GM21515 (cell line): ENCODE measurements at regions not wholly inside any gene's neighbourhood (a gene's known extent, or its start where the extent isn't known, plus 50 kb on each side); places are given as distances from the start of the nearest gene placed in this dataset.
"Not testable (repeated sequence)": the region's sequence is repeated elsewhere in the genome, so short reads cannot be mapped to it uniquely, and the experiment has no call there.

ENCODE experiments used
- ATAC-seq: cut with Tn5 transposase; IDR thresholded peaks from one replicate; pipeline ENCODE4 v1.9.1; 2021; ENCODE audit not compliant: unreplicated experiment

DNA sequence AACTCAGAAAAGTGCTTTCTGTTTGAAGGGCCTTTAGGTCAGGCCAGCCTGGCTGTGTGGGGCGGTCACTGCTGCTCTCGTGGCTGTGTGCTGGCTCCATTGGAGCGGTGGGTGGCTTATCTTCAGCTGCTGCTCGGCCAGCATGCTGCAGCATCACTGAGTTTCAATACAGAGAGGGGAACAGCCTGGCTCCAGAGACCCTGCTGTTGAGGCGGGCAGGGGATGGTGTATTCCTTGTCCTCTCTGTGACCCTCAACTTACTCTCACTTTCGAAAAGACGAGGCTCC is 248.5 kb upstream of the ONECUT1 start:
- ATAC-seq, result no peak

DNA sequence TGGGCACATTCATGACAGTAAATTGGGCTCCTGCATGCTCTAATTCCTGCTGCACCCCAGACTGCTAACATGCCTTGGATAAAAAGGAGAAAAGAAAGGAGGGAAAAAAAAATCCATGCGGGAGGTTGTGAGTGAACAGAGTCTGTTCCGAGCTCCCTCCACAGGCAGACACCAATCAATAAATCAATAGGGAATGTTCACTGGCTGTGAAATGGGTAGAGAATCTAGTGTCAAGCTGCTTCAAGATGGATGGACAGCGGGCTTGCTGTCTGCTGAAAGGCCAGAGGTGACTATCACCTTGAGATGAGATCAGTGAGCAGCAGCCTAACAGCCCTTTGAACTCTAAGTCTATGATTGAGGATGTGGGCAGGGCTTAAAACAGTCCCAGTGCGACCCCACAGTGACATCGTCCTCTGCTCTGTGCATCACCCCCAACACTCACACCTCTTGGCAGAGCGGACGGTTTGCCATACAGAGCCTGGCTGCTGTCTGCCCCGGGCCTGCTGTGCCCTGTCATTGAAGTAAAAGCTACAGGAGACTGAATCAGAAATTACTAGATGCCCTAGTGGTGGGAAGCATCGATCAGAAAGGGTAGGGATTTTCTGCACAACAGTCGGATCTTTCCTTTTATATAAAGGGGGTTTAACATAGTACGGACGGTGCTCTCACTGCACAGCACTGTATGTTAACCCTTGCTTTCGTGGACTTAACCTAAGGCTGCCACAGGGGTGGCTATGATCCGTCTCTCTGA is 247.9 kb upstream of the ONECUT1 start:
- no peak for ATAC-seq

DNA sequence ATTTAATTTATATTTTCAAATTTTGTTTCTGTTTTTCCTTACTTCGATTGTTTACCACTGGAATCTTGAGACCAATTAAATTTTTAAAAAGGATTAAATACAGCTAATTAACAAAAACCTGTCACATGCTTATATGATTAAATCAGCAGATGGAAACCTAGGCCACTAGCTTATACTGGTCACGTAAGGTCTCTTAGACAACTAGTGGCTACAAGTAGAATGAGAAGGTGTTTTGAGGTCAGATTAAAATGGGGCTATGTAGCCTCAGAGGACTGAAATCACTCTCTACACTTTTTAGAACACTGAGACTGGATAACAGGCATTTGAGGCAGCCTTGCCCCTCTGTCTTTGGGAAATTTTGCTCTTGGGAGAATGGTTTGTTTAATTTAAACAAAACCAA is 246.5 kb upstream of the ONECUT1 start:
- ATAC-seq, result no peak

DNA sequence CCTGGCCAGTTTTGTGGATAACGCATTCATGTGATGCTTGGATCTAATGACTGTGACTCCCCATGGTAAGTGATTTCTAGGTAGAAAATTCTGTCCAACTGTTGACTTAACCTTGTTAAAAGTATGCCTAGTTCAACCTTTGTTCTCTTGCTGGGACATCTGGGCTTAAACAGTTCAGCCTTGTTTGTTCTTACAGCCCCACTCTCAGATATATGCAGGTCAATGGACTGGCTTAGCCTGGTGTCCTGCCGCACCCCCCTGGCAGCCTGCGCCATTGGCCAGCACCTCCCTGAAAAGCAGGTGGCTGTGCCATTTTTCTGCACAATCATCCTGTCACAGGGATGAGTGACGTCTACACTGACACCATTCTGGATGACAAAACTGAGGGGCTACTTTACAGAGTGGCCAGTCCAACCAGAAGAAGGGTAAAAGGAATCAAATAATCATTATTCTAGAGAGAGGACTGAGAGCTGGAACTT is 244.7 kb upstream of the ONECUT1 start:
- ATAC-seq, result no peak

DNA sequence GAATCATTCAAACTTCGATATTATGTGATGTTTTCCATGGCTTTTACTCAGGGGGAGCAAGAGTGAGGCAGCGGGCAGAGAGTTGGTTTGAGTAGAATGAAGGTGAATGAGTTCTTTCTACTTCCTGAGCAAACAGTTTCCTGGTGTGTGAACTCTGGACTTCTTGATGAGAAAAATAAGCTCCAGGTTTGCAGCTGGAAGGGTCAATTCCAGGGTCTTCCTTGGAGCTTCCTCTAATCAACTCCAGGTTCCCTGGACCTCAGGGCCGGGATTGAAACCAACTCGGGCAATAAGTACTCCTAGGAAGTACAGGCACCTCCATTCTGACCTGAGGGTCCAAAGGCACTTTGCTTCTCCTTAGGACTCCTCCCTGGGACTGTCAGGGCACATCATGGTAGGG is 243.6 kb upstream of the ONECUT1 start:
- no peak for ATAC-seq

DNA sequence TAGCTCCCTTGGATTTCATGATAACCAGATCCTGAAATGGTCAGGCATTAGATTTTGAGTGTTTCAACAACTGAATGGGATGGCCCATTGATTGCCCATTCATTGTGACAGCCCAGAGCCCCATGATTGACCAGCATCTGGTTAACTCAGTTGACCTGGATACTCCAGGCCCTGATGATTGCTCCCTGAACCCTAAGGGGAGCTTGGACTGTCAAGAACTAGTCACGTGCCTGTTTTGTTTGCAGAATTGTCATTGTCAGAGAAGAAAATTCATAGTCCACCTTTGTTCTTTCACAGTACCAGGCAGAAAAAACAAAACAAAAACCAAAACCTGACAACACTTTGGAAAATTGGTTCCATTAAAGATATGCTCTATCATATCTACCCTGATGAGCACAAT is 241.3 kb upstream of the ONECUT1 start:
- no peak for ATAC-seq

DNA sequence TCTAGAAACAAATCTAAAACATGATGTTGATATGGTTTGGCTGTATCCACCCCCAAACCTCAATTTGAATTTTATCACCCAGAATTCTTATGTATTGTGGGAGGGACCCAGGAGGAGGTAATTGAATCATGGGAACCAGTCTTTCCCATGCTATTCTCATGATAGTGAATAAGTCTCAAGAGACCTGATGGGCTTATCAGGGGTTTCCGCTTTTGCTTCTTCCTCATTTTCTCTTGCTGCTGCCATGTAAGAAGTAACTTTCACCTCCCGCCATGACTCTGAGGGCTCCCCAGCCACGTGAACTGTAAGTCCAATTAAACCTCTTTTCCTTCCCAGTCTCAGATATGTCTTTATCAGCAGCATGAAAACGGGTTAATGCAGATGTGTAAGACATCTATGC is 232.7 kb upstream of the ONECUT1 start:
- no peak for ATAC-seq

DNA sequence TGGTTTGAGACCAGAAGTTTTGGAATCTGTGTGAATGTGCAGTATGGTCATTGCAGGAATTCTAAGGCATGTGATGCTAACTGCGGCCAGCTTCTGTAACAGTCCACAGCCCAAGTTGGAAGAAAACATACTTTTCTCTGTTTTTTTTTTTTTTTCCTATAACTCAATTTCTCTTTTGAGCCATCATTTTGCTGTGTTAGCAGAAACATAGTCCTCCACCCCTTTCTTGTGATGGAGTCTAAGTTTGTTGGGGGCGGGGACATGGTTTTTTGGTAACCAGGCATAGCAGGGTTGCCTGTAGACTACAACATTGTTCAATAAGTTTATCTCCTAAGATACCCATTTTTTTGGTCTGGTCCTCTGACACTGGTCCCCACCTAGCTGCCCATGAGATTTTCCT is 223.2 kb upstream of the ONECUT1 start:
- ATAC-seq, result no peak

DNA sequence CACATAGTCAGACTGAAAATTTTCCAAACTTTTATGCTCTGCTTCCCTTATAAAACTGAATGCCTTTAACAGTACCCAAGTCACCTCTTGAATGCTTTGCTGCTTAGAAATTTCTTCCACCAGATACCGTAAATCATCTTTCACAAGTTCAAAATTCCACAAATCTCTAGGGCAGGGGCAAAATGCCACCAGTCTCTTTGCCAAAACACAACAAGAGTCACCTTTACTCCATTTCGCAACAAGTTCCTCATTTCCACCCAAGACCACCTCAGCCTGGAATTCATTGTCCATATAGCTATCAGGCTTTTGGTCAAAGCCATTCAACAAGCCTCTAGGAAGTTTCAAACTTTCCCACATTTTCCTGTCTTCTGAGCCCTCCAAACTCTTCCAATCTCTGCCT is 221.6 kb upstream of the ONECUT1 start:
- not testable (repeated sequence) for ATAC-seq

DNA sequence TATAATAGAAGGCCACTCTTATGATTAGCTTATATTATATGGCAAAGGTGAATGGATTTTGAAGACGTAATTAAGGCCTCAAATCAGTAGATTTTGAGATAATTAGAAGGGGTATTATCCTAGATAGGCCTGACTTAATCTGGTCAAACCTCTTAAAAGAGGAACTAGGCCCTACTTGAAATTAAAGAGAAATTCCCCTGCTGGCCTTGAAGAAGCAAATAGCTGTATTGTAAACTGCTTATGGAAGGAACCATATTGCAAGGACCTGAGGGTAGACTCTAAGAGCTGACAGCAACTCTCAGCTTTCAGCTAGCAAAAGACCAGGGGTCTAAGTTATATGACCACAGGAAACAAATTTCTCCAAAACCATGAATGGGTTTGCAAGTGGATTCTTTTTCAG is 219.0 kb upstream of the ONECUT1 start:
- no peak for ATAC-seq

DNA sequence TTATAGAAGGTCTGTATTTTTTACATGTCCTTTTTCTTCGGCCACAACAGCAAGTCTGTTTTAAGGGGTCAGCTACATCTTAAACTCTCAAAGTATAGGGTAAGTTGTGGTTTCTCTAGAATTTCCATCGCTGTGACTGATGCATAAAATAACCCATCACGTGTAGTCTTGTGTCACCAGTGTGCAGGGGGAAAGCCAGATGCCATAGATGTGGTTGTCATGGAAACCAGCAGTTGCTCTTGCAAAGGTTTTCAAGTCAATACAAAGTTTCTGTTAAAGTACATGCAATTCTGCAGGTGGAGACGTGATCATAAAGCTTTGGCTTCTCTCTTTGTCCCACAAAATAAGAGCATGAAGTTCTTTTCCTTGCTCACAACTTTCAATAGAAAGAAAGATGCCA is 210.3 kb upstream of the ONECUT1 start:
- ATAC-seq, result no peak

DNA sequence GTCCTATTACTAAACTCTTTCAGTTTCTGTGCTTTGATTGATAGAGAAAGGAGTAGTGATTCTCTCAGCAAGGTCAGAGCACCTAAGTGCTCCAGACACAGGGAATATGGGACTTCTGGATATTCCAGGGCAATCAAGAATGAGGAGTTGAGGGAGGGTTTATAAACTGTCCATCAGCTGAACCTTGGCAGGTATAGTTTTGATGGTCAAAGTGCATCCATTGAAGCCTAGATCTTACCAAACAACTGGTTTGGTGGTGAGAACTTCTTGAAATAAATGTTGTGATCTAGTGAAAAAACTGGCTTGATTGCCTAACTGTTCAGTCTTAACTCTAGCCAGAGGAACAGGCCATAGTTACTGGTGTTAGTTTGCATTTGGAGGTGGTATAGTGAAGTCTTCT is 207.0 kb upstream of the ONECUT1 start:
- ATAC-seq, result no peak

DNA sequence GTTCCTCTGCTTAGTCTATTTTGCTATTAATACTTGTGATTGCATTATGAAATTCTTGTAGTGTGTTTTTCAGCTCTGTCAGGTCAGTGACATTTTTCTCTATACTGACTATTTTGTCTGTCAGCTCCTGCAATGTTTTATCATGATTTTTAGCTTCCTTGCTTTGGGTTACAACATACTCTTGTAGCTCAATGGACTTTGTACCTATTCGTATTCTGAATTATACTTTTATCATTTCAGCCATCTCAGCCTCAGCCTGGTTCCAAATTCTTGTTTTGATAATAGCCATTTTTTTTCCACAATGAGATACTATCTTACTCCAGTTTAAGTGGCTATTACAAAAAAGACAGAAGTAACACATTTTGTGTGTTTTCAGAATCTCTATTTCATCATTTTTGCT is 204.2 kb upstream of the ONECUT1 start:
- ATAC-seq, result no peak

DNA sequence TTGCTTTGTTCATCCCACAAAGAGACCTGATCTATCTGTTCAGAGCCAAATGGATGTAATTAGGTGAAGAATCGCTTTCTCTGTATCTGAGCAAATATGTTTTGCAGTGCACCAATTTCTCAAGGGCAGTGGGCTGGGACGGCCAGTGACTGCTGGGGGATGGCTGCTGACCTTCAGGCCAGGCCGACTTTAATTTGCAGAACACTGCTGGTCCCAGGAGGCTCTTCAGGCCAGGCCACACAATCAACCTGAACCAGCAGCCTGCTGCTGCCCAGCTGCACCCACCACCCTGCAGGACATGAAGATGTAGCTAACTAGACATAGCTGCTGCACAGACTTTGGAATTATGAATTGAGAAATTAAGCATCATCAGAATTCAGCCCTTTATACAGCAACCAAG is 194.4 kb upstream of the ONECUT1 start:
- no peak for ATAC-seq

DNA sequence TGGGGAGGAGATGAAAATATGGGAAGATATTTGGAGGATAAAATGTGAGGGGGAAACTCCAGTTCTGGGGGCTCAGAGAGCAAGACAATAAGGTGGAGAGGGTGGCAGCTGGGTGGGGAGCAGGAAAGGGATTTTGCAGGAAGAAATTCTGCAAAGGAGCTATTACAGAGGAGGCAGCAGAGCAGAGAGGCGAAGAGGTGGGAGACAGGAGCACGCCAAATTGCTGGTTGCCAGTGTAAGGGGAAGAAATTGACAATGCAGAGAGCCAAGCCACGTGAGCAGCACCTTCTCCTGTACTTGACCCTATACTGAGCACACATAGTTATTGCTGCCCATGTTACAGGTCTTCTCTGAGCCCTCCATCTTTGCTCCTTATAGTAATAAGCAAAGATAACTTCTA is 190.3 kb upstream of the ONECUT1 start:
- ATAC-seq, result no peak

DNA sequence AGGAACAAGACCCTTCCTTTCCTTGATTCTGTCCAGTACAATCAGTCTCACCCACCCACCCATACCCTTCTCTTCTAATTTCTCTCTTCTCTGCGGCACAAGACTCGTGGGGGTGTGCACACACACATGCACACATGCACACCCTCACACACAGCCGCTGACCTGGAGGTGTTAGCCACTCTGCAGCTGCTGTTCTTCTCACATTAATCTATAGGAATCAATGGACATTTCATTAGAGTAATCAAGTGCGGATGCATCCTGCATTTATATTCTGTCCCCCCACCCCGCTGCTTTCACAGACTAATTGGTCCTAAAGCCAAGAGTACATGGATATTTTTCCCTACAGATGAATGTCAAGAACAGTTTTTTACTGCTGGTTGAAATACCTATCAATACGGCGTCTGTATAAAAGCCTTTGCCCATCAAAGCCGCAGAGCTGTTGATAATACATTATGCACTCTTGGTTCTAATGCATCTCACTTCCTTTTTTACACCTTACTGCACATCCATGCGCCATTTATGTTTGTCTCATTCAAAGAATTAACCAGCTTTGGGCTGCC is 186.5 kb upstream of the ONECUT1 start:
- ATAC-seq, result no peak

DNA sequence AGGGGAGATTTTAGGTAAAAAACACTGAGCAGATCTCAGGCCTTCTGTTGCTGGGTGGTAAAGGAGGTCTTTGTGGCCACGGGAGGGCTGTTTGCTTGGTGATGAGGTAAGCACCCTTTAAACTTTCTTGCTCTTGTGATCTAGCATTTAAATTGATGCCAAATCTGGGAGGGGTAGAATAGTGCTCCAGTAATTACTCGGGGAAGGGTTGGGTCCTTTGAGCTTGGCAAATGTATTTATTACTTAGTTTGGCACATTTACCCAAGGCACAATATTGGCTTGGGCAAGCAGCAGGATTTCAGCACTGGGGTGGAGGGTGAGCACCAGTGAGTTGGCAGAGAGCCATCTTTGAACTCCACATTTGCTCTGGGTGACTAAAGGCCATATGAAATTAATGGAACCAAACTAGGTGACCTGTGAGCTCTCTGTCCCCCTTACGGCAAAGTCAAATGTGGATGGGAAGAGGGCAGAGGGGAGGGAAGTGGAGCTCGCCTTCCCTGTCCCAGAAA is 185.9 kb upstream of the ONECUT1 start:
- ATAC-seq, result no peak

DNA sequence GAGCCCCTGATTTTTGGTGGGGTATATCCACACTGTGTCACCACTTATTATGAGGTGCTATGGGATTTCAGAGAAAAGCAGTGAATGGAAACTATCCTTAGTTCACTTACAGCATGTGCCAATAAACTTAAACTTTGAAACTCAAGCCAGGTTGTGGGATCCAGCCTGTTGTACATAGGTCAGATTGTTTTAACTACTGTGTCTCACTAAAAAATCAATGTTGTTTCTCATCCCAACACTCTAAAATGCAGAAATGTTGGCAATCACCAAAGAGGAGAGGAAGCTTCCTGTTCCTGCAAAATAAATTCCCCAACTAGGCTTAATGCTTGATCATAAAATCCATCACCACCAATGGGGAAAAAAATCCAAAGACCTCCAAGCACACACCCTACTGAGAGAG is 173.7 kb upstream of the ONECUT1 start:
- ATAC-seq, result no peak

DNA sequence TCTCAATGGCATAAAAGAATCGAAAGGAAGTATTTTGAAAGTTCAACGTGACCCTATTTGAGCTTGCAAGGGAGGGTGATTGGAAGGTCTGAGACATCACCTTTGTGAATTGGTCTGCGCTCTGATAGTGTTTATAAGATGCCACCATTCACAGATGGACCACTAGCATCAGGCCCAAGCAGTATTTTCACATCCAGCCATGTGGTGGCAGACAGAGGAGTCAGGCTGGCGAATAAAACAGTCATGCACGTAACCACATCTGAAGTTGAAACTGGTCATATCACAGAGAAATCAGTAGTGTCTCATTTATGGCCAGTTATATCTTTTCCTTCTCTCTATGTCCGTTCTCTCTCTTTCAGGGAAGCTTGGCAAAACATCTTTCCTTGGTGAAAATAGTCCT is 170.1 kb upstream of the ONECUT1 start:
- no peak for ATAC-seq

DNA sequence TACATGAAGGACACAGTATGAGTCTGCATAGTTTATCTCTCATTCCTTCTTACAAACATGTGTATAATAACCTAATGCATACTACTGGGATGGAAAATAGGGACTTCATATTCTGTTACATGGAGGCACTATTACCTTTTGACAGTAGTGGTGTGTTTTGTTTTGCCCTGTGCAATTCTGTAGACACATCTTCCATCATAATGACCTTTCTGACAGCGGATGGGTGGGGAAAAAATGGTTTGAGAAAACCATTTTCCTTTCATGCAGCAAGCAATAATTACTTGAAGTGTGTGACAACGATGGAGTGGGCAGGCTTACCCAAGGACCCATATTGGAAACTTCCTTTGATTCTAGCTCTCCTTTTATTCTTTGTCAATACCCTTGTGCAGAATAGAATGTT is 153.6 kb upstream of the ONECUT1 start:
- ATAC-seq, result no peak

DNA sequence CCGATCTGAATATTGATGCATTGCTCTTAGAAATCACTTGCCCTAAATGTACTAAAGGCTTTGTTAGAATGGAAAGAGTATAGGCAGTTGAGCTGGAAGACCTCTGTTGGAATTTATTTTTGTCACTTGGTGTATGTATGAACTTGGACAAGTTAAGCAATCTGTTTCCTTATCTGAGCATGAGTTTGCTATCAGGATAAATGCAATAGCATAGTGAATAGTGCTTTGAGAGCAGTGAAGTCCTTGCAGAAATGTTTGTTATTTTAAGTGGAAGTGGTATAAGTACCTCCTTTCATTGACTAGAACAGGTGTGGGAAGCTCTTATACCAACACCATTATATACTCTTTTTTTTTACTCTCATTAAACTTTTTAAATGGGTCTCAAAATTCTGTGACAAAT is 146.4 kb upstream of the ONECUT1 start:
- ATAC-seq, result no peak

DNA sequence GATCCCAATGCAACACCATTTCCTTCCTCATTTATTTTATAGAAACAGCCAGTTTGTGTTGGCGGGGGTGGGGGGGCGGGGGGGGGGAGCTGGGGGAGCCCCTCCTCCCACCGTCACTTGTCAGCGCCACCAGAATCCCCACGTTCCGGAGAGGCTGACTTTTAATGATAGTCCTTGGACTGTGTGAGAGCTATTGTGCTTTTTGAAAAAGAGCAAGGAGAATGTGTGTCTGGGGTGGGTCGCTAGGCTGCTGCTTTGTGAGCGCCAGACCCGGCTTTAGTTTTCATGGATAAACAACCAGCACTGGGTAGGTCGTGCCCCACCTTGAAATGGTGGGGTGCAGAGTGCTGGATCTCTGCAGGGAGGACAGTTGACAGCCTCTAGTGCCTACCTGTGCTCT is 135.0 kb upstream of the ONECUT1 start:
- ATAC-seq, result no peak

DNA sequence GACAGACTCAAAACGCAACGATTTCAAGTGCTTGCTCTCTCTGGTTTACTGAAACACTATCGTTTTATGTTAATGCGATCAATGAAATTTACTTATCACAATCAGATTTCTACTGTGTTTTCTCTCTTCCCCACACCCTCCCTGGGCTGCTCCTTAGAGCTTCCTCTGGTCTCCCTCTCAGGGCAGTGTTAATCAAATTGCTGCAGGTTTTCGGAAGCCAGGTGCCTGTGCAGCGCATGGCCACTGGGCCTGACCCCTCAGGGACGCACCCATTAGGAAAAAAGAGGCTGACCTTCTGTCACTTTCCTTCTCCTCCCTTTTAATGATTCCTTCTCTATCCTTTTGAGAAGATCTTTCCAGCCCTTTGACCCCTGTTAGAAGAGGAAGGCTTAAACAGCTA is 134.5 kb upstream of the ONECUT1 start:
- ATAC-seq, result no peak
